ENCODE measurements at regions not wholly inside any gene's neighbourhood (a gene's known extent, or its start where the extent isn't known, plus 50 kb on each side); places are given as distances from the start of the nearest gene placed in this dataset.

GRCh38 chr4:31097999-31098398, 377.8 kb downstream of the PCDH7 start:
- no TSS peak for BruUV-seq (replicated peaks)
- Mint-ChIP-seq H3K27ac (ENCODE audit: unreplicated experiment) (no peak overlapping the region), H3K27me3 (ENCODE audit: unreplicated experiment) (peaks cover 25% of the 10 kb centered on the region), H3K9me3 (ENCODE audit: low read depth, unreplicated experiment) (no peaks in the 10 kb centered on the region), H3K36me3 (ENCODE audit: insufficient read depth, unreplicated experiment) (no peaks in the 10 kb centered on the region), H3K4me1 (ENCODE audit: low read depth, unreplicated experiment) (no peaks in the 10 kb centered on the region), H3K4me3 (ENCODE audit: low read depth, unreplicated experiment) (no peak overlapping the region)
- intact Hi-C loops (cut with micrococcal nuclease; ENCODE audit: unreplicated experiment): no loop called here
- no peak for DNase-seq
- TF ChIP-seq CTCF (IDR thresholded peaks at IDR 0.05; ENCODE audit: unreplicated experiment): no peak
- CTCF ChIA-PET: no interaction called here

- intact Hi-C loops (cut with micrococcal nuclease; ENCODE audit: unreplicated experiment): no loop called here
- CTCF ChIA-PET: no interaction called here
- H3K27ac Mint-ChIP-seq (ENCODE audit: unreplicated experiment): no peak overlapping the region
- TF ChIP-seq CTCF (IDR thresholded peaks at IDR 0.05; ENCODE audit: unreplicated experiment): no peak
- H3K36me3 Mint-ChIP-seq (ENCODE audit: insufficient read depth, unreplicated experiment): no peaks in the 10 kb centered on the region
- peaks cover 26% of the 10 kb centered on the region for H3K27me3 Mint-ChIP-seq (ENCODE audit: unreplicated experiment)
- H3K9me3 Mint-ChIP-seq (ENCODE audit: low read depth, unreplicated experiment): no peaks in the 10 kb centered on the region
- no peaks in the 10 kb centered on the region for H3K4me1 Mint-ChIP-seq (ENCODE audit: low read depth, unreplicated experiment)
- no TSS peak for BruUV-seq (replicated peaks)
- no peak overlapping the region for H3K4me3 Mint-ChIP-seq (ENCODE audit: low read depth, unreplicated experiment)
- no peak for DNase-seq
These were observed 380.4 kb downstream of the PCDH7 start for GRCh38 chr4:31100536-31100935.

- Mint-ChIP-seq H3K4me3 (ENCODE audit: low read depth, unreplicated experiment) (no peak overlapping the region), H3K36me3 (ENCODE audit: insufficient read depth, unreplicated experiment) (no peaks in the 10 kb centered on the region), H3K27ac (ENCODE audit: unreplicated experiment) (no peak overlapping the region), H3K9me3 (ENCODE audit: low read depth, unreplicated experiment) (no peaks in the 10 kb centered on the region), H3K4me1 (ENCODE audit: low read depth, unreplicated experiment) (no peaks in the 10 kb centered on the region), H3K27me3 (ENCODE audit: unreplicated experiment) (peaks cover 26% of the 10 kb centered on the region)
- intact Hi-C loops (cut with micrococcal nuclease; ENCODE audit: unreplicated experiment): no loop called here
- CTCF ChIA-PET: no interaction called here
- no peak for TF ChIP-seq CTCF (IDR thresholded peaks at IDR 0.05; ENCODE audit: unreplicated experiment)
- BruUV-seq (replicated peaks): no TSS peak
- no peak for DNase-seq
These were observed 383.9 kb downstream of the PCDH7 start for GRCh38 chr4:31104043-31104442.

GRCh38 chr4:31104577-31104976, 384.4 kb downstream of the PCDH7 start:
- Mint-ChIP-seq H3K36me3 (ENCODE audit: insufficient read depth, unreplicated experiment) (no peaks in the 10 kb centered on the region), H3K27me3 (ENCODE audit: unreplicated experiment) (peaks cover 23% of the 10 kb centered on the region), H3K4me1 (ENCODE audit: low read depth, unreplicated experiment) (no peaks in the 10 kb centered on the region), H3K4me3 (ENCODE audit: low read depth, unreplicated experiment) (no peak overlapping the region), H3K27ac (ENCODE audit: unreplicated experiment) (no peak overlapping the region), H3K9me3 (ENCODE audit: low read depth, unreplicated experiment) (no peaks in the 10 kb centered on the region)
- no TSS peak for BruUV-seq (replicated peaks)
- CTCF ChIA-PET: no interaction called here
- DNase-seq: no peak
- no peak for TF ChIP-seq CTCF (IDR thresholded peaks at IDR 0.05; ENCODE audit: unreplicated experiment)
- intact Hi-C loops (cut with micrococcal nuclease; ENCODE audit: unreplicated experiment): no loop called here

- Mint-ChIP-seq H3K9me3 (ENCODE audit: low read depth, unreplicated experiment) (no peaks in the 10 kb centered on the region), H3K4me1 (ENCODE audit: low read depth, unreplicated experiment) (no peaks in the 10 kb centered on the region), H3K27ac (ENCODE audit: unreplicated experiment) (no peak overlapping the region), H3K36me3 (ENCODE audit: insufficient read depth, unreplicated experiment) (no peaks in the 10 kb centered on the region), H3K4me3 (ENCODE audit: low read depth, unreplicated experiment) (no peak overlapping the region), H3K27me3 (ENCODE audit: unreplicated experiment) (peaks cover 16% of the 10 kb centered on the region)
- intact Hi-C loops (cut with micrococcal nuclease; ENCODE audit: unreplicated experiment): no loop called here
- no TSS peak for BruUV-seq (replicated peaks)
- TF ChIP-seq CTCF (IDR thresholded peaks at IDR 0.05; ENCODE audit: unreplicated experiment): no peak
- no peak for DNase-seq
- CTCF ChIA-PET: no interaction called here
These were observed 386.2 kb downstream of the PCDH7 start for GRCh38 chr4:31106419-31106818.

Measured in Calu3 (cell line).